ENCODE measurements at regions not wholly inside any gene's neighbourhood (a gene's known extent, or its start where the extent isn't known, plus 50 kb on each side); places are given as distances from the start of the nearest gene placed in this dataset.
"Not testable (repeated sequence)": the region's sequence is repeated elsewhere in the genome, so short reads cannot be mapped to it uniquely, and the experiment has no call there.

DNA sequence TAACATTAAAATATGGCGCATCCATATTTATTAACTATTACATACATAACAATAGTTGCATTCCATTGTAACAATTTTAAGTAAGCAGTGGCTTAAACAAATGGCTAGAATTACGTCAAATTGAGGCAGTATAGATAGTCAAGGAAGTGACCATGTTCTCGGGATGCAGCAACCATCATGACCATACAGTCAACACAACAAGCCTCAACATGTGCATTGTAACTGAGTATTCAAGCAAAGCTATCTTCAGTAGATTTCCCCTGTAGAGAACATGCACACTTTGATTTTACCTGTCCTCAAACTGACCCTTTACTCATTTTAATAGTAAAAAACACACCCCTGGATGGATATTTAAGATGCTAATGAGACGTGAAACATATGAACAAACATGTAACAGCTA is 356.4 kb downstream of the HINT1 start:
- DNase-seq: no peak

DNA sequence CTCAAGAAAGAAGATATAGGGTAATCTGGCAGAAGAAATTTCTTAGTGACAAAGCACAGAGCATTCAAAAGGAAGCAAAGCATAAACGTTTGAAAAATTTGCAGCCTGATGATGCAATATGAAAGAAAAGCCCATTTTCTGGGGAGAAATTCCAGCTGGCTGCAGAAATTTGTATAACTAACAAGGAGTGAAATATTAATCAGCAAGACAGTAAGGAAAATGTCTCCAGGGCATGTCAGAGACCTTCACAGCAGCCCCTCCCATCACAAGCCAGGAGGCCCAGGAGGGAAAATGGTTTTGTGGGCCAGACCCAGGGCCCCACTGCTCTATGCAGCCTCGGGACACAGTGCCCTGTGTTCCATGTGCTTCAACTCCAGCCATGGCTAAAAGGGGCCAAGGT is 359.4 kb downstream of the HINT1 start:
- no peak for DNase-seq

DNA sequence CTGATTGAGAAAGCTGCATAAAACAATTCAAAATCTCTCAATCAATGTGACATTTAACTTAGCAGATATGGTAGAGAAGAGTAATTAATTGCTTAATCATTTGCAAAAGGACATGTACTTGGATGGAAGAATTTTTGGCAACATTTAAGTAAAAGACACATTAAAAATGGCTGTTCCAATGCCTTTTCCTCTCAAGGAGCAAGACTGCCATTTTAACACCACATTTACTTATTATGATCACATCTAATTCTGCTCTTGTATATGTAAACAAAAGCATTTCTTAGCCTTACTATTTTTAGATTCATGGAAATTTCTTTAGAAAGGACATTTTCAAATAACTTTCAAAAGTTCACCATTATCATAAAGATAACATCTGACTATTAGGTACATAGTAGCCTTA is 360.0 kb downstream of the HINT1 start:
- no peak for DNase-seq

- no peak for DNase-seq
Observed at GRCh38 chr5:130801963-130802362, 363.1 kb downstream of the HINT1 start.

- DNase-seq: no peak
Observed at GRCh38 chr5:130799015-130799414, 366.0 kb downstream of the HINT1 start.

DNA sequence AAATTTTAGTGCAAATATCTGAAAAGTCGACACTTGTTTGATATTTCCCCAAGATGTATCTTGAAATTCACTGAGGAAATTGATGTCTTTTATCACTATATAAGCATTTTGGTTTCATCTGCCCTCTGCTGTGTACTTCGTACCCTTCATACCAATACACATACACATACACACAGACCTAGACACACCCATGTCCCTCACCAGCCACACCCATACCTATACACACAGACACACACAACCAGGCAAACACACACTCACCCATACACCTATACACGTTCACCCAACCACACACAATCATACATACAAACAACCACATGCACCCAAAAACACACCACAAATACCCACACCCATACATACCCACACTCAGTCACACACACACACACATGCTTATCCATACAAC is 367.8 kb downstream of the HINT1 start:
- DNase-seq: no peak

GRCh38 chr5:130796902-130797301 is 368.2 kb downstream of the HINT1 start:
- DNase-seq: no peak

DNA sequence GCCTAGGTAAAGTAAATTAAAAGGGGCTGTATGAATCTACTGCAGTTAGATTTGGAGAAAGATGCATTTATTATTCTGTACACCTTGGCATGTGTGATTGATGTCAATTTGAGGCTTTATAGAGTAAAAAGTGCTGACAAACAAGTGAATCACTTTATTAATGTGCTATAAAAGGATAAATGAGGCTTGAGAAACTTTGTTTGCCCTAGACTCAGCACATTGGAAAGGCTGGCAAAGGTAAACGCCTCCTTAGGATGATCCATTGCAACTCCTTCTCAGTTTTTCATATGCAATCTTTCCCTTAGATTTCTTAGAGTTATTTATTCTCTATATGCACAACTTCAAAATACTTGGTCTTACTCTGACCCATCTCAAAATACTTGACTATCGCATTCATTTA is 369.0 kb downstream of the HINT1 start:
- no peak for DNase-seq

- DNase-seq: no peak
Observed at GRCh38 chr5:130795037-130795436, 370.0 kb downstream of the HINT1 start.

DNA sequence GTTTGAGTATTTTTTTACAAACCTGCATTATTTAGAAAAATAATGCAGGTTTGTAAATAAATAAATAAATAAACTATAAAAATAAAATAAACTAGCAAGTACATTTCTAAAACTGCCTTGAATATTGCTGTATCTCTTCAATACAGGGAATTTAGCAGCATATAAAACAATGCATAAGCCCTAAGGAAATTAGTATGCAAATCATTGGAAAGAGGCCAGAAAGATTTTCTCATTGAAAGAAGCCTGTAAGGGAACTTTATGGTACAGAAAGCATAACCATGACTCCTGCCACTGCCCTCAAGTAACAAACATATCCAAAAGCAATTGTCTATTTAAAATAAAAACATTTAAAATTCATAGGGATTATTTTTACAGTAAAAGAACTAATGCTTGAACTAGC is 387.3 kb downstream of the HINT1 start:
- no peak for DNase-seq

DNA sequence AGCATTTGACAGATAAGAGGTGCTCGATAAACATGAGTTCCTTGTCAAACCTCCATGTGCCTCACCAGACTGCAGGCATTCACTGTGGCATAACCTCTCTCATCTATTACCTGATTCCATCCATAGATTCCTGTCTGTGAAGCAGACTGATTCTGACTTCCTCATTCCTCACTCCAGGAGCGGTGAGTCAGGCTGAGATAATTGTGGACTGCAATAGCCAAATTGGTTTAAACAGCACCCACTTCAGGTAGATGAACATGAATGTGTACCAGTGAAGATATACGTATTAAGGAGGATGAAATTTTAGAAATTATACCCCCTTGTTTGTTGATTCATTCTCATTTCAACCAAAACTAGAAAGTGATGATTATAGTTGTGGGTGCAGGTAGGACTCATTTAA is 391.2 kb downstream of the HINT1 start:
- DNase-seq: no peak

DNA sequence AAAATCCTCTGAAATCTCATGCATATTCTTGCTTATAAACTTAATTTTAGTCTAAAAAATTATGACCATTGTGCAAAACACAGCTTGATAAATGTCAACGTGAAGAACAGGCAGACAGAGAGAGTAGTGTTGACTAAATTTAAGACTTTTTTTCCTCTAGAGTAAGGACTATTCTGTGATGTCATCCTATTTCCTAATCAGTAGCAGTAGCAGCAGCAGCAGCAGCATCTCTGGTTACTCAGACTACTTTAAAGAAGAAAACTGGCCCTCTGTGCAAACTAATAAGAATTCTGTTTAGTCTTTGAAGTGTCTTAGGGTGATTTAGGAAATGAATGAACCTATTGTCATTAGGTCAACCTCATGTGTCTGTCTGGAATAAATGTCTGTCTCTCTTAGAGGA is 403.0 kb downstream of the HINT1 start:
- DNase-seq: no peak

DNA sequence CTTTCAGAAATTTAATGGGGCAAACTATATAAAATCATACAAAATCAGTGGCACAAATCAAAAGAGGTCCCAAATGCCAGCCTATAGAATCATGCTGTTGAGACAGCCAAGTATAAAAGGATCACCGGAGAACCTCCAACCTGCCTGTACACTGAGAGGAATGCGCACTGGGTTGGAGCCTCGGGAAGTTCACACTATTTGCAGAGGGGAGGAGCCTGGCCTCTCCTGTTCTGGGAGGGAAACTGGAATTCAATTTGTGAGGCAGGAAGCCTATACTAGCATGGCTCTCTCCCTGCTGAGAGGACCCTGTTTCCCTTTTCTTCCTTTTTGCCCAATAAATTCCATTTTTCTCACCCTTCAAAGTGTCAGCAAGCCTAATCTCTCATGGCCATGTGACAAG is 406.0 kb downstream of the HINT1 start:
- DNase-seq: no peak

DNA sequence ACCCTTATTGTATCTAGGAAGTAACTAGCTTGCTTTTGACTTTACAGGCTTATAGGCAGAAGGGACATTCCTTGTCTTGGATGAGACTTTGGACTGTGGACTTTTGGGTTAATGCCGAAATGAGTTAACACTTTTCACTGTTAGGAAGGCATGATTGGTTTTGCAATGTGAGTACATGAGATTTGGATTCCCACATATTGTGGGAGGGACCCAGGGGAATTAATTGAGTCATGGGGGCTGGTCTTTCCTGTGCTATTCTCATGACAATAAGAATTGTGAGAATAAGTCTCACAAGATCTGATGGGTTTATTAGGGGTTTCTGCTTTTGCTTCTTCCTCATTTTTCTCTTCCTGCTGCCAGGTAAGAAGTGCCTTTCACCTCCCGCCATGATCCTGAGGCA is 417.5 kb downstream of the HINT1 start:
- DNase-seq: no peak

DNA sequence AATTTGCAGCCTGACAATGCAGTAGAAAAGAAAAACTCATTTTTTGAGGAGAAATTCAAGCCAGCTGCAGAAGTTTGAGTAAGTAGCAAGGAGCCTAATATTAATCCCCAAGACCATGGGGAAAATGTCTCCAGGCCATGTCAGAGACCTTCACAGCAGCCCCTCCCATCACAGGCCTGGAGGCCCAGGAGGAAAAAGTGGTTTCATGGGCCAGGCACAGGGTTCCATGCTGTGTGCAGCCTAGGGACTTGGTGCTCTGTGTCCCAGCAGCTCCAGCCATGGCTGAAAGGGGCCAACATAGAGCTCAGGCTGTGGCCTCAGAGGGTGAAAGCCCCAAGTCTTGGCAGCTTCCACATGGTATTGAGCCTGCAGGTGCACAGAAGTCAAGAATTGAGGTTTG is 418.4 kb downstream of the HINT1 start:
- DNase-seq: not testable (repeated sequence)

GRCh38 chr5:130743092-130743491 is 422.0 kb downstream of the HINT1 start:
- DNase-seq: no peak

DNA sequence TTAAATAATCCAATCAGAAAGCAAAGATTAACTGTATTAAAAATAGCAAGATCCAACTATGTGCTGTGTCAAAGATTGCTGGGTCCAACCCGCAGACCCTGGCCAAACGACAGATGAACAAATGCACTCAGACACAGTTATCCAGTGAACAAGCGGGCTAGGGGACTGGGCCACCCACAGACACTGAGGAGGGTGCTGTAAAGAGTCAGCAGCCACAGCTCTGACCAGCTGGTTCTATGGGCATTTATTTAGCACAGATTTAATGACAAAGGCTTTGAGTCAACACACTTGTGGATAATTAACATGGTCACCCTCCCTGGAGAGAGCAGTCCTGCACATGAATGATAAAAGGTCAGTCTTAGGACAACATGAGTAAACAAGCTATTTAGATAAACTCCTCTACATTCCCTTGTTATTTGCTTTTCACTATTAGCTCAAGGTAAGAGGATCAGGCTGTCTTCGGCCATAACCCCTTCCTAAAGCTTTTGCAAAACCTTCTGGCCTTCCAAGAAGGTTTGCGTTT is 424.9 kb downstream of the HINT1 start:
- no peak for DNase-seq

DNA sequence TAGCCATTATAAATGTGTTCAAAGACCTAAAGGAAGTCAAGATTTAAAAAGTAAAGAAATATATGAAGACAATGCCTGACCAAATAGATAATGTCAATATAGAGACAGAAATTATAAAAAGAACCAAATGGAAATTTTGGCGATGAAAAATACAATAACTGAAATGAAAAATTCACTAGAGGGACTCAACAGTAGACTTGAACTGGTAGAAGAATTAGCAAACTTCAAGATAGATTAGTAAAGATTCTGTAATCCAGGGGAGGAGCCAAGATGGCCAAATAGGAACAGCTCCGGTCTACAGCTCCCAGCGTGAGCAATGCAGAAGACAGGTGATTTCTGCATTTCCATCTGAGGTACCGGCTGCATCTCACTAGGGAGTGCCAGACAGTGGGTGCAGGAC is 433.2 kb downstream of the HINT1 start:
- DNase-seq: no peak

GRCh38 chr5:130729541-130729940 is 435.5 kb downstream of the HINT1 start:
- DNase-seq: no peak

GRCh38 chr5:130727830-130728229 is 437.2 kb downstream of the HINT1 start:
- no peak for DNase-seq

GRCh38 chr5:130724658-130725057 is 440.4 kb downstream of the HINT1 start:
- no peak for DNase-seq

DNA sequence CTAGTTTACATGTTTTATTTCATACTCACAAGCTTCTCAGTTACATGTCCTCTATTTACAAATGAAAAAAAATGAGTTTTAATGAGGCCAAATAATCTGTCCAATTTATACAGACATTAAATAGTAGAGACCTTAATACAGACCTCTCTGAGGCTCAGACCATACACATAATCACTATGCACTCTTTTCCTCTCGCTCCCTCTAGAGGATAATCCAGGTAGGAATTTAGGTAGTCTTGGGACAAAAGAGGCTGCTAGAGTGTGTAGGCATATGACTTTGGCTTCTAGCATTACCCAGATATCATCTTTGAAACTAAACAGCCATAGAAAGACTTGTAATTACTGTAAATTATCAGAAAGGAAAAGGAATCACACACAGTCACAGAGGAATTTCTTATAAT is 444.7 kb downstream of the HINT1 start:
- DNase-seq: peak; percentile 17

DNA sequence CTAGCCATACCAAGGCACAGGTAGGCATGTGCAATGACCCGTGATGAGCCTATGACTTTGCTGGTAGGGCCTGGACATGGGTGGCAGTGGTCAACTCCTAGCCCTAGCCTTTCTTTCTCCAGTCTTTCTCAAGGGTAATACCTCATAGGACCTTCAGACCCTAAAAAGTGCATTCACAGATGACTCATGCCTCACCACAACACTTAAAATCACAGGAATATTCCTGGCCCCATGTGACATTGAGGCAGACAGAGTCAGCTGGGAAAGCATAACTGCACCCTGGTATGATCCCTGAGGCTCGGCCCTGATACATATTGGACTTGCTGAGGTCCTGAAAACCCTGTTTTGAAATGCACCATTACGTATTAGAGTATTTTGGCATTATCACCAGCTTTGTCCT is 449.5 kb downstream of the HINT1 start:
- DNase-seq: peak; percentile 12

GRCh38 chr5:130714200-130714599 is 450.9 kb downstream of the HINT1 start:
- DNase-seq: no peak

DNA sequence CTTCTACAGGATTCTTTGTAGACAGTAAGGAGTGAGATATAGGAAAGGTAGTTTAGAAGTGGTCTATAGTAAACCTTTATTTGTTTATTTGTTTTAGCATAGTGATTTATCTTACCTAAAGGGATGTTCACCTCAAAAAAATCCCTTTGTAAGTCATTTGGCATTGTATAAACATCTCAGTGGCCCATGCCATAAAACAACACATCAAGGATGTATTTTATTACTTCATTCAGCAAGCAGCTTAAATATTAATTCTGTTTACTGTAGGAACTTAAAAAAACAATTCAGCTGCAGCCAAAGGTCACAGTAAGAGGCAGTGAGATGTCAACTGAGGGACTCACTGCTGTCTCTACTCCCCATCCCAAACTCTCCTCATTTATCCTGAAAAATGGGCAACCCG is 452.7 kb downstream of the HINT1 start:
- DNase-seq: no peak

DNA sequence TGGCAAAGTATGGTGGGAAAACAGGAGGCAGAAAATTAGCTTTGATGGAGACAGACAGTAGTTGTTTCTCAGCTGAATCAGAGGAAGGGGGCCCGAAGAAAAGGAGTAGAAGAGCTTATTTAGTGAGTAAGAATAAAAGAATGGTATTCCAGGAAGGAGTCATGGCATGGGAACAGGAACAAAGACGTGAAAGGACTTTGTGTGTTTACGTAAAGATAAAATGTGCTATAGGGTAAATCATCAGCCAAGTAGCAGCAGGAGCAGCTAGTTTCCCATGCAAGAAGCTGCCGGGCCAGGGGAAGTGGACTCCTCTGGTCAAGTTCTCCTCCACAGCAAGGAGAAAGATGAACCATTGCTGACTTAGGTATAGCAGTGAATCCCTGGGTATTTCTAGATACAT is 454.5 kb downstream of the HINT1 start:
- DNase-seq: peak; percentile 2

Measured in HCEC 1CT (cell line).